Thyroid gland (tissue), 4 donors: ENCODE measurements at regions not wholly inside any gene's neighbourhood (a gene's known extent, or its start where the extent isn't known, plus 50 kb on each side); places are given as distances from the start of the nearest gene placed in this dataset.

ENCODE experiments used
- DNase-seq, 2 donors: peaks; one replicate each; pipeline ENCODE4 v3.0.0-alpha.2; 2019
- H3K27ac ChIP-seq, 3 donors: fragments of 200-600 bp; sonication (generic); 1 replicate in 2 of 3; 2 replicates in 1 of 3; pipeline ENCODE4 v1.5.1; 2016 to 2019; ENCODE audit warnings: mild to moderate bottlenecking in 1 of 3, moderate library complexity in 1 of 3
- H3K27me3 ChIP-seq: fragments of 200-600 bp; sonication (generic); one replicate; pipeline ENCODE4 v1.5.1; 2019
- H3K36me3 ChIP-seq, 2 donors: fragments of 200-600 bp; sonication (generic); one replicate each; pipeline ENCODE4 v1.5.1; 2016 to 2019
- H3K4me1 ChIP-seq, 2 donors: fragments of 200-600 bp; sonication (generic); one replicate each; pipeline ENCODE4 v1.5.1; 2017 to 2019
- H3K4me3 ChIP-seq, 3 donors: fragments of 200-600 bp; sonication (generic); replicated peaks in 1 of 3; 1 replicate in 2 of 3; 2 replicates in 1 of 3; pipeline ENCODE4 v1.5.1; 2016; ENCODE audit warnings: mild to moderate bottlenecking in 1 of 3
- H3K9me3 ChIP-seq: fragments of 200-600 bp; sonication (generic); one replicate; pipeline ENCODE4 v1.5.1; 2017
- CTCF ChIP-seq, 6 experiments: fragments of 200-600 bp in 3 of 6; fragments of 450-650 bp in 3 of 6; sonication (generic) in 3 of 6; IDR thresholded peaks; one replicate each; pipeline ENCODE4 v1.5.1; 2016 to 2019; ENCODE audit warnings: antibody characterized with exemption in 6 of 6, mild to moderate bottlenecking in 2 of 6, inconsistent platforms in 1 of 6, moderate library complexity in 1 of 6
- POLR2A ChIP-seq, 2 donors: fragments of 450-650 bp; IDR thresholded peaks; one replicate each; pipeline ENCODE4 v1.6.1; 2017; ENCODE audit warnings: antibody characterized with exemption in 2 of 2, mild to moderate bottlenecking in 2 of 2, moderate library complexity in 1 of 2
- WGBS, 2 donors: methylation state at CpG; one replicate each; pipeline ENCODE4 v1.1.5; 2017; 5-methylcytosine and 5-hydroxymethylcytosine counted together
- intact Hi-C: fragments of 100-400 bp; cut with DNase I; formaldehyde crosslinking; loops from one replicate; pipeline ENCODE4 v1.15.1; 2023

GRCh38 chr6:14758421-14759081 is 487.3 kb upstream of the JARID2 start:
- Histone ChIP-seq H3K27ac (no peak overlapping the region), H3K4me1 (no peaks in the 10 kb centered on the region), H3K9me3 (no peaks in the 10 kb centered on the region), H3K27me3 (no peaks in the 10 kb centered on the region), H3K4me3 (no peak overlapping the region), H3K36me3 (no peaks in the 10 kb centered on the region)
- no peak for TF ChIP-seq CTCF (IDR thresholded peaks at IDR 0.05)
- no peak for TF ChIP-seq POLR2A (IDR thresholded peaks at IDR 0.05)
- no peak for DNase-seq
- 86 to 89% methylated on average over 8 of the region's 8 CpGs for WGBS, 2 donors
- intact Hi-C loops: no loop called here

- no peak overlapping the region for H3K27ac ChIP-seq
- DNase-seq: no peak
- H3K4me3 ChIP-seq: no peak overlapping the region
- H3K9me3 ChIP-seq: no peaks in the 10 kb centered on the region
- 91 to 96% methylated on average over 4 of the region's 4 CpGs for WGBS, 2 donors
- no peak for TF ChIP-seq CTCF (IDR thresholded peaks at IDR 0.05)
- TF ChIP-seq POLR2A (IDR thresholded peaks at IDR 0.05): no peak
- no peaks in the 10 kb centered on the region for H3K4me1 ChIP-seq
- H3K27me3 ChIP-seq: no peaks in the 10 kb centered on the region
- intact Hi-C loops: no loop called here
- no peaks in the 10 kb centered on the region for H3K36me3 ChIP-seq
These were observed 485.7 kb upstream of the JARID2 start for GRCh38 chr6:14759976-14760672.

- no peak for TF ChIP-seq POLR2A (IDR thresholded peaks at IDR 0.05)
- TF ChIP-seq CTCF (IDR thresholded peaks at IDR 0.05): no peak
- H3K27ac ChIP-seq: no peak overlapping the region
- no peaks in the 10 kb centered on the region for H3K27me3 ChIP-seq
- H3K4me1 ChIP-seq: no peaks in the 10 kb centered on the region
- no peak overlapping the region for H3K4me3 ChIP-seq
- no peaks in the 10 kb centered on the region for H3K9me3 ChIP-seq
- intact Hi-C loops: no loop called here
- DNase-seq: no peak
- 65 to 85% methylated on average over 7 to 8 of the region's 8 CpGs for WGBS, 2 donors
- no peaks in the 10 kb centered on the region for H3K36me3 ChIP-seq
These were observed 483.8 kb upstream of the JARID2 start for GRCh38 chr6:14762077-14762476.

GRCh38 chr6:14763139-14763538 is 482.7 kb upstream of the JARID2 start:
- Histone ChIP-seq H3K4me1 (no peaks in the 10 kb centered on the region), H3K9me3 (no peaks in the 10 kb centered on the region), H3K4me3 (no peak overlapping the region), H3K36me3 (no peaks in the 10 kb centered on the region), H3K27ac (no peak overlapping the region), H3K27me3 (no peaks in the 10 kb centered on the region)
- DNase-seq: no peak
- WGBS, 2 donors: 81 to 85% methylated on average over 6 of the region's 6 CpGs
- intact Hi-C loops: no loop called here
- TF ChIP-seq POLR2A (IDR thresholded peaks at IDR 0.05) (no peak), CTCF (IDR thresholded peaks at IDR 0.05) (no peak)

DNA sequence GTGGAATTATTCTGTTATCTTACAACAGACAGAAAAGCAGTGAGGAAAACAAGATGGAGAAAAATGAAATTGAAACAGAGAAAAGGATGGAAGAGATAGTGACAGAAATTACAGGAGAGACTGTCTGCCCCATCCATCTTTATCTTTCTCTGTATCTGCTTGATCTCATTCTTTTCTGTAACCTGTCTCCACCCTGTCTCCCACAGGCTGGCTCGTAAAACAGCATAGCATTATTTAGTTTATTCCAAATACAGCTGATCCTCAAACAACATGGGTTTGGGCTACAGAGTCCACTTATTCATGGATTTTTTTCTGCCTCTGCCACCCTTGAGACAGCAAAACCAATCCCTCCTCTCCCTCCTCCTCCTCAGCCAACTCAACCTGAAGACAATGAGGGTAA is 482.3 kb upstream of the JARID2 start:
- no peak for TF ChIP-seq POLR2A (IDR thresholded peaks at IDR 0.05)
- no peak for TF ChIP-seq CTCF (IDR thresholded peaks at IDR 0.05)
- intact Hi-C loops: no loop called here

More for the DNA sequence above, 482.3 kb upstream of the JARID2 start:
- H3K27me3 ChIP-seq: no peaks in the 10 kb centered on the region
- H3K27ac ChIP-seq: no peak overlapping the region
- H3K4me1 ChIP-seq: no peaks in the 10 kb centered on the region
- WGBS, 2 donors: 90 to 94% methylated on average over 1 of the region's 1 CpG
- H3K9me3 ChIP-seq: no peaks in the 10 kb centered on the region
- no peak overlapping the region for H3K4me3 ChIP-seq
- DNase-seq: no peak
- no peaks in the 10 kb centered on the region for H3K36me3 ChIP-seq
